H9 (cell line): ENCODE measurements at regions not wholly inside any gene's neighbourhood (a gene's known extent, or its start where the extent isn't known, plus 50 kb on each side); places are given as distances from the start of the nearest gene placed in this dataset.

Source experiments
- DNase-seq: peaks from one replicate; pipeline ENCODE4 v3.0.0-alpha.2; 2017
- H2AFZ ChIP-seq: one replicate; pipeline ENCODE4 v1.6.1; 2013; ENCODE audit warnings: mild to moderate bottlenecking, low read length, control low read depth, moderate library complexity
- H2AK5ac ChIP-seq: 2 replicates; pipeline ENCODE4 v1.6.1; 2013; ENCODE audit warnings: low read length, control low read depth, mixed read lengths; ENCODE audit not compliant: insufficient read length
- H2BK120ac ChIP-seq: one replicate; pipeline ENCODE4 v1.6.1; 2013; ENCODE audit warnings: low read depth, mild to moderate bottlenecking, low read length, control low read depth, inconsistent platforms; ENCODE audit not compliant: poor library complexity, severe bottlenecking
- H2BK12ac ChIP-seq: 2 replicates; pipeline ENCODE4 v1.6.1; 2013; ENCODE audit warnings: low read length, control low read depth, mixed read lengths, low read depth; ENCODE audit not compliant: insufficient read length
- H2BK15ac ChIP-seq: 2 replicates; pipeline ENCODE4 v1.6.1; 2013; ENCODE audit warnings: low read depth, low read length, control low read depth
- H2BK20ac ChIP-seq: one replicate; pipeline ENCODE4 v1.6.1; 2013; ENCODE audit warnings: low read depth, mild to moderate bottlenecking, low read length, control low read depth, inconsistent platforms; ENCODE audit not compliant: poor library complexity, severe bottlenecking
- H2BK5ac ChIP-seq: 2 replicates; pipeline ENCODE4 v1.6.1; 2013; ENCODE audit warnings: low read length, control low read depth, mixed read lengths; ENCODE audit not compliant: insufficient read length
- H3K14ac ChIP-seq: 2 replicates; pipeline ENCODE4 v1.6.1; 2013; ENCODE audit warnings: low read length, control low read depth; ENCODE audit not compliant: insufficient read depth
- H3K18ac ChIP-seq: 2 replicates; pipeline ENCODE4 v1.6.1; 2013; ENCODE audit warnings: low read depth, mild to moderate bottlenecking, mixed read lengths, low read length, control low read depth; ENCODE audit not compliant: insufficient read length
- H3K23ac ChIP-seq: 2 replicates; pipeline ENCODE4 v1.6.1; 2013; ENCODE audit warnings: low read length, control low read depth, mixed read lengths, low read depth; ENCODE audit not compliant: insufficient read length
- H3K23me2 ChIP-seq: 2 replicates; pipeline ENCODE4 v1.6.1; 2013; ENCODE audit warnings: low read depth, mild to moderate bottlenecking, mixed read lengths, low read length, control low read depth; ENCODE audit not compliant: insufficient read length, poor library complexity, severe bottlenecking
- H3K27ac ChIP-seq: 2 replicates; pipeline ENCODE4 v1.5.1; 2013; ENCODE audit warnings: low read length, control low read depth, mixed read lengths, low read depth; ENCODE audit not compliant: insufficient read length
- H3K27me3 ChIP-seq: 2 replicates; pipeline ENCODE4 v1.6.1; 2013; ENCODE audit warnings: low read length, control low read depth, inconsistent platforms; ENCODE audit not compliant: insufficient read depth
- H3K4ac ChIP-seq: 2 replicates; pipeline ENCODE4 v1.6.1; 2013; ENCODE audit warnings: low read depth, mild to moderate bottlenecking, control low read depth, inconsistent platforms, low read length, moderate library complexity
- H3K4me1 ChIP-seq: 2 replicates; pipeline ENCODE4 v1.6.1; 2013; ENCODE audit warnings: low read length, control low read depth, inconsistent platforms; ENCODE audit not compliant: insufficient read depth
- H3K4me2 ChIP-seq: 2 replicates; pipeline ENCODE4 v1.6.1; 2013; ENCODE audit warnings: low read length, control low read depth, mixed read lengths; ENCODE audit not compliant: insufficient read length, insufficient read depth
- H3K56ac ChIP-seq: 2 replicates; pipeline ENCODE4 v1.6.1; 2013; ENCODE audit warnings: low read depth, mild to moderate bottlenecking, mixed read lengths, low read length, control low read depth; ENCODE audit not compliant: insufficient read length
- H3K79me1 ChIP-seq: 2 replicates; pipeline ENCODE4 v1.6.1; 2013; ENCODE audit warnings: low read depth, mild to moderate bottlenecking, moderate library complexity, low read length, control low read depth, inconsistent platforms; ENCODE audit not compliant: insufficient read depth, poor library complexity, severe bottlenecking
- H3K79me2 ChIP-seq: 2 replicates; pipeline ENCODE4 v1.6.1; 2013; ENCODE audit warnings: low read length, control low read depth, inconsistent platforms; ENCODE audit not compliant: insufficient read depth
- H3K9ac ChIP-seq: 2 replicates; pipeline ENCODE4 v1.6.1; 2013; ENCODE audit warnings: low read length, control low read depth, mixed read lengths; ENCODE audit not compliant: insufficient read length; ENCODE audit errors: extremely low read depth
- H3K9me3 ChIP-seq: one replicate; pipeline ENCODE4 v1.6.1; 2013; ENCODE audit warnings: low read depth, low read length, inconsistent platforms; ENCODE audit not compliant: control insufficient read depth
- H3T11ph ChIP-seq: one replicate; pipeline ENCODE4 v1.6.1; 2013; ENCODE audit warnings: mild to moderate bottlenecking, low read length, control low read depth, inconsistent platforms
- H4K20me1 ChIP-seq: one replicate; pipeline ENCODE4 v1.6.1; 2013; ENCODE audit not compliant: control insufficient read depth, insufficient read length, insufficient read depth
- H4K5ac ChIP-seq: 2 replicates; pipeline ENCODE4 v1.6.1; 2013; ENCODE audit warnings: low read depth, mild to moderate bottlenecking, mixed read lengths, low read length, control low read depth; ENCODE audit not compliant: insufficient read length
- H4K8ac ChIP-seq: replicated peaks from 2 replicates; pipeline ENCODE4 v1.6.1; 2013; ENCODE audit warnings: low read length, control low read depth, mixed read lengths, low read depth; ENCODE audit not compliant: insufficient read length
- H4K91ac ChIP-seq: 2 replicates; pipeline ENCODE4 v1.6.1; 2013; ENCODE audit warnings: low read depth, mild to moderate bottlenecking, moderate library complexity, mixed read lengths, low read length, control low read depth; ENCODE audit not compliant: insufficient read length
- H3K27ac Mint-ChIP-seq, 3 experiments: 2 replicates in 2 of 3; 3 replicates in 1 of 3; pipeline ENCODE4 v1.8.0; 2020 to 2021; ENCODE audit warnings: mixed read lengths in 3 of 3, mild to moderate bottlenecking in 1 of 3, moderate library complexity in 1 of 3
- H3K27me3 Mint-ChIP-seq: 2 replicates; pipeline ENCODE4 v1.8.0; 2021; ENCODE audit warnings: low read depth, mild to moderate bottlenecking, moderate library complexity, mixed read lengths
- H3K36me3 Mint-ChIP-seq, 3 experiments: 2 replicates in 2 of 3; 3 replicates in 1 of 3; pipeline ENCODE4 v1.8.0; 2020 to 2021; ENCODE audit warnings: low read depth in 3 of 3, mixed read lengths in 3 of 3; ENCODE audit not compliant: insufficient read depth in 1 of 3
- H3K4me1 Mint-ChIP-seq, 2 experiments: 2 replicates each; pipeline ENCODE4 v1.8.0; 2020; ENCODE audit warnings: mixed read lengths in 2 of 2
- H3K4me3 Mint-ChIP-seq, 2 experiments: 2 replicates in 1 of 2; 3 replicates in 1 of 2; pipeline ENCODE4 v1.8.0; 2020 to 2021; ENCODE audit warnings: mild to moderate bottlenecking in 2 of 2, mixed read lengths in 2 of 2, moderate library complexity in 1 of 2
- H3K9me3 Mint-ChIP-seq, 2 experiments: 2 replicates in 1 of 2; 3 replicates in 1 of 2; pipeline ENCODE4 v1.8.0; 2020; ENCODE audit warnings: mild to moderate bottlenecking in 2 of 2, mixed read lengths in 2 of 2, moderate library complexity in 1 of 2
- CTCF ChIP-seq: fragments of 200-600 bp; sonication (generic); conservative IDR thresholded peaks from 3 replicates; pipeline ENCODE4 v1.8.0; 2021; ENCODE audit warnings: antibody characterized with exemption, mild to moderate bottlenecking
- WGBS: extraction: QIAGEN DNeasy Blood & Tissue Kit; methylation state at CpG from one replicate; pipeline ENCODE4 v1.1.7; 2013; ENCODE audit warnings: missing lambda C conversion rate, low lambda C conversion rate, mixed read lengths; ENCODE audit not compliant: insufficient read length; ENCODE audit errors: extremely low coverage; 5-methylcytosine and 5-hydroxymethylcytosine counted together

- no peaks in the 10 kb centered on the region for H3K4me1 Mint-ChIP-seq
- Histone ChIP-seq H3K4me1 (no peaks in the 10 kb centered on the region), H2AFZ (no peak overlapping the region)
Measured at GRCh38 chr5:173412566-173412965, 84.4 kb upstream of the STC2 start.

More at GRCh38 chr5:173412566-173412965, 84.4 kb upstream of the STC2 start:
- no peak overlapping the region for H4K91ac ChIP-seq
- no peak for DNase-seq
- no peak overlapping the region for H2BK120ac ChIP-seq
- H3K36me3 Mint-ChIP-seq = peaks cover 2 to 10% (median 3%) of the 10 kb centered on the region in 3 experiments; a peak in 3 of 7 replicates
- no peak overlapping the region for H2BK20ac ChIP-seq
- H3K4me3 Mint-ChIP-seq = no peak overlapping the region
- no peaks in the 10 kb centered on the region for H3K9me3 ChIP-seq
- H3K9me3 Mint-ChIP-seq = peaks cover 7 to 10% of the 10 kb centered on the region in 2 experiments; a peak in 4 of 5 replicates
- no peak overlapping the region for H3K56ac ChIP-seq
- WGBS = no CpG with 5 or more reads among the region's 12 CpGs
- peaks cover 21% of the 10 kb centered on the region for H3K27me3 Mint-ChIP-seq
- no peaks in the 10 kb centered on the region; the same call in 1 of the 2 replicates for H3K27me3 ChIP-seq
- H4K8ac ChIP-seq = no peak overlapping the region
- no peak overlapping the region for H4K5ac ChIP-seq
- H2BK12ac ChIP-seq = no peak overlapping the region
- H3K18ac ChIP-seq = no peak overlapping the region
- H3K9ac ChIP-seq = no peak overlapping the region
- no peak overlapping the region for H3K27ac ChIP-seq
- H3K4me2 ChIP-seq = no peak overlapping the region
- no peak overlapping the region for H3K27ac Mint-ChIP-seq
- no peak overlapping the region for H3K14ac ChIP-seq
- no peaks in the 10 kb centered on the region for H3K79me1 ChIP-seq
- no peaks in the 10 kb centered on the region for H4K20me1 ChIP-seq
- no peaks in the 10 kb centered on the region for H3K23me2 ChIP-seq
- TF ChIP-seq CTCF = no peak
- H2AK5ac ChIP-seq = no peak overlapping the region
- no peak overlapping the region for H3K23ac ChIP-seq
- no peak overlapping the region for H2BK5ac ChIP-seq
- no peaks in the 10 kb centered on the region for H3K79me2 ChIP-seq
- H3K4ac ChIP-seq = no peak overlapping the region
- H2BK15ac ChIP-seq = no peak overlapping the region
- H3T11ph ChIP-seq = no peak overlapping the region
